HCT116 (cell line): ENCODE measurements at regions not wholly inside any gene's neighbourhood (a gene's known extent, or its start where the extent isn't known, plus 50 kb on each side); places are given as distances from the start of the nearest gene placed in this dataset.

Experiments used
- JUND ChIP-seq: IDR thresholded peaks from 2 replicates; pipeline ENCODE4 v1.6.1; 2012
- MAX ChIP-seq: IDR thresholded peaks from 2 replicates; pipeline ENCODE4 v1.6.1; 2012
- POLR2AphosphoS5 ChIP-seq: IDR thresholded peaks from 2 replicates; pipeline ENCODE4 v1.6.1; 2011; ENCODE audit warnings: mild to moderate bottlenecking, low read depth, low read length, moderate library complexity
- ZBTB33 ChIP-seq: IDR thresholded peaks from 2 replicates; pipeline ENCODE4 v1.6.1; 2011; ENCODE audit warnings: mild to moderate bottlenecking, low read length, moderate library complexity; ENCODE audit not compliant: insufficient replicate concordance; ENCODE audit errors: extremely low read depth
- ZNF274 ChIP-seq: fragments of 200-500 bp; sonication (Bioruptor generic); IDR thresholded peaks from 2 replicates; pipeline ENCODE4 v1.6.1; 2014; ENCODE audit warnings: mild to moderate bottlenecking, low read depth, low read length, inconsistent platforms

GRCh38 chr10:118412932-118413331, 70.8 kb upstream of the FAM204A start:
- TF ChIP-seq JUND (no peak), POLR2AphosphoS5 (no peak), ZBTB33 (no peak), ZNF274 (no peak), MAX (no peak)
